ENCODE measurements at regions not wholly inside any gene's neighbourhood (a gene's known extent, or its start where the extent isn't known, plus 50 kb on each side); places are given as distances from the start of the nearest gene placed in this dataset.

GRCh38 chr5:167626341-167627123, 664.9 kb upstream of the WWC1 start:
- no peak for FAIRE-seq

More at GRCh38 chr5:167626341-167627123, 664.9 kb upstream of the WWC1 start:
- no peaks in the 10 kb centered on the region for H3K4me1 ChIP-seq (ENCODE audit: control insufficient read depth, extremely low read depth, insufficient read depth, low read length)
- no peak overlapping the region for H2AFZ ChIP-seq (ENCODE audit: low read depth, low read length)
- no peaks in the 10 kb centered on the region for H3K27me3 ChIP-seq (ENCODE audit: control insufficient read depth in 2 of 2, insufficient read depth in 2 of 2, low read length in 2 of 2)
- no peak overlapping the region for H3K27ac ChIP-seq (ENCODE audit: insufficient read depth, low read depth, low read length)
- dilution Hi-C loops (cut with MboI; ENCODE audit: extremely low pct_ligation_motif_present, low sequenced_read_pairs) = no loop called here
- H3K9me3 ChIP-seq (replicated peaks; ENCODE audit: control insufficient read depth, insufficient read depth, low read length) = peaks cover 4% of the 10 kb centered on the region
- H3K9ac ChIP-seq (replicated peaks; ENCODE audit: extremely low read depth, insufficient read depth, low read length) = no peak overlapping the region
- TF ChIP-seq MYC (IDR thresholded peaks at IDR 0.05; ENCODE audit: low read depth, low read length) (no peak), FOS (IDR thresholded peaks at IDR 0.05; ENCODE audit: borderline replicate concordance, insufficient read depth, low read length) (no peak), POLR2AphosphoS5 (IDR thresholded peaks at IDR 0.05; ENCODE audit: insufficient read depth, low read depth, low read length) (no peak), CTCF (IDR thresholded peaks at IDR 0.05; ENCODE audit: extremely low read depth in 1 of 2, insufficient read depth in 1 of 2, low read depth in 1 of 2, low read length in 2 of 2) (no peak), GATA2 (IDR thresholded peaks at IDR 0.05; ENCODE audit: insufficient read depth, insufficient read length, low read depth, low read length) (no peak), EZH2 (IDR thresholded peaks at IDR 0.05; ENCODE audit: borderline replicate concordance, low read depth, low read length, severe bottlenecking) (no peak), POLR2A (IDR thresholded peaks at IDR 0.05; ENCODE audit: low read depth, low read length) (no peak), MAX (IDR thresholded peaks at IDR 0.05; ENCODE audit: insufficient read depth, insufficient read length) (no peak), JUN (IDR thresholded peaks at IDR 0.05; ENCODE audit: borderline replicate concordance, insufficient read depth, insufficient read length, low read depth) (no peak)
- H3K9me1 ChIP-seq (replicated peaks; ENCODE audit: control insufficient read depth, extremely low read depth, insufficient read depth, low read length) = no peaks in the 10 kb centered on the region
- H3K36me3 ChIP-seq (ENCODE audit: control insufficient read depth in 2 of 2, extremely low read depth in 1 of 2, insufficient read depth in 2 of 2, low read length in 2 of 2) = no peaks in the 10 kb centered on the region
- ChIA-PET CTCF (no interaction called here), POLR2A (no interaction called here)
- no peak overlapping the region for H3K4me3 ChIP-seq (replicated peaks in 1 of 3; ENCODE audit: insufficient read depth in 1 of 3, low read depth in 1 of 3, low read length in 3 of 3)
- no peak for DNase-seq (ENCODE audit: low read depth, low spot score)
- intact Hi-C loops (cut with micrococcal nuclease) = no loop called here
- BruUV-seq (replicated peaks) = no TSS peak
- H3K4me2 ChIP-seq (ENCODE audit: insufficient read depth, low read length) = no peak overlapping the region
- no peaks in the 10 kb centered on the region for H4K20me1 ChIP-seq (replicated peaks; ENCODE audit: control insufficient read depth, extremely low read depth, insufficient read depth, low read length)
- no peaks in the 10 kb centered on the region for H3K79me2 ChIP-seq (ENCODE audit: control insufficient read depth, insufficient read depth, low read length)

Measured in endothelial cell of umbilical vein (primary cell).